ENCODE measurements at regions not wholly inside any gene's neighbourhood (a gene's known extent, or its start where the extent isn't known, plus 50 kb on each side); places are given as distances from the start of the nearest gene placed in this dataset.
"Not testable (repeated sequence)": the region's sequence is repeated elsewhere in the genome, so short reads cannot be mapped to it uniquely, and the experiment has no call there.

- H3K4me1 Mint-ChIP-seq; H3K4me3 Mint-ChIP-seq; H3K27ac Mint-ChIP-seq; H3K9me3 Mint-ChIP-seq; DNase-seq; H3K27me3 Mint-ChIP-seq; H3K36me3 Mint-ChIP-seq (ENCODE audit: low read depth); intact Hi-C loops (cut with micrococcal nuclease): not testable (repeated sequence)
Measured at GRCh38 chr16:33979613-33980012, 520.2 kb downstream of the TP53TG3F start.

GRCh38 chr16:33980736-33981135, 521.3 kb downstream of the TP53TG3F start:
- intact Hi-C loops (cut with micrococcal nuclease); H3K36me3 Mint-ChIP-seq (ENCODE audit: low read depth): not testable (repeated sequence)

GRCh38 chr16:33984428-33984827, 525.0 kb downstream of the TP53TG3F start:
- H3K4me1 Mint-ChIP-seq; DNase-seq; intact Hi-C loops (cut with micrococcal nuclease); H3K27ac Mint-ChIP-seq; H3K9me3 Mint-ChIP-seq; H3K36me3 Mint-ChIP-seq (ENCODE audit: low read depth); H3K4me3 Mint-ChIP-seq; H3K27me3 Mint-ChIP-seq: not testable (repeated sequence)

More at GRCh38 chr16:33980736-33981135, 521.3 kb downstream of the TP53TG3F start:
- H3K27ac Mint-ChIP-seq, H3K4me1 Mint-ChIP-seq, H3K4me3 Mint-ChIP-seq, H3K27me3 Mint-ChIP-seq, DNase-seq, H3K9me3 Mint-ChIP-seq: not testable (repeated sequence)

- H3K4me1 Mint-ChIP-seq; H3K4me3 Mint-ChIP-seq; H3K9me3 Mint-ChIP-seq; H3K36me3 Mint-ChIP-seq (ENCODE audit: low read depth); DNase-seq; H3K27me3 Mint-ChIP-seq; H3K27ac Mint-ChIP-seq; intact Hi-C loops (cut with micrococcal nuclease): not testable (repeated sequence)
Measured at GRCh38 chr16:33986521-33986920, 527.1 kb downstream of the TP53TG3F start.

GRCh38 chr16:33987348-33987963, 528.0 kb downstream of the TP53TG3F start:
- H3K27ac Mint-ChIP-seq; DNase-seq; H3K36me3 Mint-ChIP-seq (ENCODE audit: low read depth); intact Hi-C loops (cut with micrococcal nuclease); H3K27me3 Mint-ChIP-seq; H3K4me1 Mint-ChIP-seq; H3K4me3 Mint-ChIP-seq; H3K9me3 Mint-ChIP-seq: not testable (repeated sequence)

- intact Hi-C loops (cut with micrococcal nuclease); H3K9me3 Mint-ChIP-seq; H3K4me3 Mint-ChIP-seq; H3K4me1 Mint-ChIP-seq; H3K36me3 Mint-ChIP-seq (ENCODE audit: low read depth); DNase-seq; H3K27ac Mint-ChIP-seq; H3K27me3 Mint-ChIP-seq: not testable (repeated sequence)
Measured at GRCh38 chr16:33988012-33988411, 528.6 kb downstream of the TP53TG3F start.

GRCh38 chr16:33990488-33990887, 531.1 kb downstream of the TP53TG3F start:
- H3K27ac Mint-ChIP-seq; H3K4me3 Mint-ChIP-seq; H3K9me3 Mint-ChIP-seq; H3K27me3 Mint-ChIP-seq; intact Hi-C loops (cut with micrococcal nuclease); H3K4me1 Mint-ChIP-seq; DNase-seq; H3K36me3 Mint-ChIP-seq (ENCODE audit: low read depth): not testable (repeated sequence)

GRCh38 chr16:33992513-33993177, 533.2 kb downstream of the TP53TG3F start:
- H3K27me3 Mint-ChIP-seq; H3K4me1 Mint-ChIP-seq; H3K9me3 Mint-ChIP-seq; H3K4me3 Mint-ChIP-seq; H3K36me3 Mint-ChIP-seq (ENCODE audit: low read depth); DNase-seq; intact Hi-C loops (cut with micrococcal nuclease); H3K27ac Mint-ChIP-seq: not testable (repeated sequence)

- H3K4me1 Mint-ChIP-seq, H3K9me3 Mint-ChIP-seq: not testable (repeated sequence)
Measured at GRCh38 chr16:33994207-33994606, 534.8 kb downstream of the TP53TG3F start.

GRCh38 chr16:33995821-33996372, 536.5 kb downstream of the TP53TG3F start:
- H3K36me3 Mint-ChIP-seq (ENCODE audit: low read depth); H3K4me1 Mint-ChIP-seq; intact Hi-C loops (cut with micrococcal nuclease); H3K27ac Mint-ChIP-seq; H3K9me3 Mint-ChIP-seq; H3K27me3 Mint-ChIP-seq; H3K4me3 Mint-ChIP-seq; DNase-seq: not testable (repeated sequence)

More at GRCh38 chr16:33994207-33994606, 534.8 kb downstream of the TP53TG3F start:
- intact Hi-C loops (cut with micrococcal nuclease); DNase-seq; H3K27me3 Mint-ChIP-seq; H3K27ac Mint-ChIP-seq; H3K36me3 Mint-ChIP-seq (ENCODE audit: low read depth); H3K4me3 Mint-ChIP-seq: not testable (repeated sequence)

GRCh38 chr16:34001184-34001583, 541.8 kb downstream of the TP53TG3F start:
- H3K4me3 Mint-ChIP-seq; H3K27me3 Mint-ChIP-seq; H3K9me3 Mint-ChIP-seq; H3K4me1 Mint-ChIP-seq; intact Hi-C loops (cut with micrococcal nuclease); DNase-seq; H3K36me3 Mint-ChIP-seq (ENCODE audit: low read depth); H3K27ac Mint-ChIP-seq: not testable (repeated sequence)

- H3K27ac Mint-ChIP-seq; H3K27me3 Mint-ChIP-seq; H3K4me3 Mint-ChIP-seq; DNase-seq; intact Hi-C loops (cut with micrococcal nuclease); H3K4me1 Mint-ChIP-seq; H3K9me3 Mint-ChIP-seq; H3K36me3 Mint-ChIP-seq (ENCODE audit: low read depth): not testable (repeated sequence)
Measured at GRCh38 chr16:34001961-34002360, 542.5 kb downstream of the TP53TG3F start.

GRCh38 chr16:34014841-34015820, 555.7 kb downstream of the TP53TG3F start:
- H3K9me3 Mint-ChIP-seq; H3K27me3 Mint-ChIP-seq; H3K36me3 Mint-ChIP-seq (ENCODE audit: low read depth); H3K4me1 Mint-ChIP-seq; H3K27ac Mint-ChIP-seq; DNase-seq; intact Hi-C loops (cut with micrococcal nuclease); H3K4me3 Mint-ChIP-seq: not testable (repeated sequence)

GRCh38 chr16:34018277-34018676, 558.9 kb downstream of the TP53TG3F start:
- H3K4me3 Mint-ChIP-seq; DNase-seq; H3K27ac Mint-ChIP-seq; H3K27me3 Mint-ChIP-seq; intact Hi-C loops (cut with micrococcal nuclease); H3K4me1 Mint-ChIP-seq; H3K36me3 Mint-ChIP-seq (ENCODE audit: low read depth): not testable (repeated sequence)
- H3K9me3 Mint-ChIP-seq: peaks cover 17% of the 10 kb centered on the region

Data from activated CD4-positive, alpha-beta T cell treated with anti-CD3 and anti-CD28 coated beads, Interleukin-2, amount 10 ng/mL, durations not matched to agents 24 days and 14 days (primary cell).